Epithelial cell of prostate (primary cell): ENCODE measurements at regions not wholly inside any gene's neighbourhood (a gene's known extent, or its start where the extent isn't known, plus 50 kb on each side); places are given as distances from the start of the nearest gene placed in this dataset.

ENCODE experiments used
- DNase-seq: peaks from one replicate; pipeline ENCODE4 v3.0.0-alpha.2; 2011; ENCODE audit warnings: low read depth, low spot score
- H3K27ac ChIP-seq: fragments of 450-650 bp; 2 replicates; pipeline ENCODE4 v1.5.1; 2017; ENCODE audit warnings: mild to moderate bottlenecking

- no peak overlapping the region for H3K27ac ChIP-seq
- DNase-seq: no peak
These were observed 65.5 kb downstream of the ANKRD60 start for GRCh38 chr20:58162986-58163385.

GRCh38 chr20:58161192-58161591, 67.3 kb downstream of the ANKRD60 start:
- H3K27ac ChIP-seq: no peak overlapping the region
- no peak for DNase-seq

GRCh38 chr20:58160451-58161061, 67.9 kb downstream of the ANKRD60 start:
- no peak overlapping the region for H3K27ac ChIP-seq
- no peak for DNase-seq

GRCh38 chr20:58155148-58155925, 73.1 kb downstream of the ANKRD60 start:
- DNase-seq: no peak
- H3K27ac ChIP-seq: no peak overlapping the region

GRCh38 chr20:58154113-58154512, 74.3 kb downstream of the ANKRD60 start:
- no peak overlapping the region for H3K27ac ChIP-seq
- no peak for DNase-seq

GRCh38 chr20:58153121-58153520, 75.3 kb downstream of the ANKRD60 start:
- no peak for DNase-seq
- H3K27ac ChIP-seq: no peak overlapping the region

GRCh38 chr20:58150772-58151171, 77.7 kb downstream of the ANKRD60 start:
- H3K27ac ChIP-seq: no peak overlapping the region
- DNase-seq: no peak

- DNase-seq: no peak
- H3K27ac ChIP-seq: no peak overlapping the region
These were observed 78.9 kb downstream of the ANKRD60 start for GRCh38 chr20:58149437-58150091.

- DNase-seq: no peak
- no peak overlapping the region for H3K27ac ChIP-seq
These were observed 79.6 kb downstream of the ANKRD60 start for GRCh38 chr20:58148891-58149290.

GRCh38 chr20:58147628-58148370, 80.7 kb downstream of the ANKRD60 start:
- no peak for DNase-seq
- H3K27ac ChIP-seq: no peak overlapping the region

- H3K27ac ChIP-seq: no peak overlapping the region
- DNase-seq: no peak
These were observed 81.7 kb downstream of the ANKRD60 start for GRCh38 chr20:58146746-58147140.

- H3K27ac ChIP-seq: no peak overlapping the region
- DNase-seq: no peak
These were observed 82.2 kb downstream of the ANKRD60 start for GRCh38 chr20:58146081-58146745.

- no peak for DNase-seq
- H3K27ac ChIP-seq: no peak overlapping the region
These were observed 82.9 kb downstream of the ANKRD60 start for GRCh38 chr20:58145506-58146080.

- DNase-seq: no peak
These were observed 84.4 kb downstream of the ANKRD60 start for GRCh38 chr20:58144096-58144495.

GRCh38 chr20:58143531-58143930, 84.9 kb downstream of the ANKRD60 start:
- H3K27ac ChIP-seq: no peak overlapping the region
- no peak for DNase-seq

More at GRCh38 chr20:58144096-58144495, 84.4 kb downstream of the ANKRD60 start:
- H3K27ac ChIP-seq: no peak overlapping the region

- no peak for DNase-seq
- H3K27ac ChIP-seq: no peak overlapping the region
These were observed 85.6 kb downstream of the ANKRD60 start for GRCh38 chr20:58142843-58143185.

GRCh38 chr20:58141971-58142842, 86.2 kb downstream of the ANKRD60 start:
- DNase-seq: no peak
- H3K27ac ChIP-seq: no peak overlapping the region

- no peak overlapping the region for H3K27ac ChIP-seq
- DNase-seq: no peak
These were observed 87.0 kb downstream of the ANKRD60 start for GRCh38 chr20:58141496-58141895.
